NT2/D1 (cell line): ENCODE measurements at regions not wholly inside any gene's neighbourhood (a gene's known extent, or its start where the extent isn't known, plus 50 kb on each side); places are given as distances from the start of the nearest gene placed in this dataset.

ENCODE experiments used
- SUZ12 ChIP-seq: IDR thresholded peaks from 2 replicates; pipeline ENCODE4 v1.6.1; 2011; ENCODE audit not compliant: insufficient read length, insufficient read depth; ENCODE audit errors: extremely low read depth
- YY1 ChIP-seq: IDR thresholded peaks from 2 replicates; pipeline ENCODE4 v1.6.1; 2011; ENCODE audit not compliant: insufficient read length, insufficient read depth
- ZNF274 ChIP-seq: IDR thresholded peaks from 2 replicates; pipeline ENCODE4 v1.6.1; 2011; ENCODE audit warnings: mild to moderate bottlenecking, low read depth, low read length

GRCh38 chr13:22748866-22749577, 431.8 kb upstream of the SGCG start:
- TF ChIP-seq ZNF274 = no peak
- no peak for TF ChIP-seq SUZ12
- TF ChIP-seq YY1 = no peak
